ENCODE measurements at regions not wholly inside any gene's neighbourhood (a gene's known extent, or its start where the extent isn't known, plus 50 kb on each side); places are given as distances from the start of the nearest gene placed in this dataset.

- intact Hi-C loops (cut with micrococcal nuclease), result no loop called here
These were observed 201.4 kb downstream of the ZNF462 start for GRCh38 chr9:107064378-107064777.

- intact Hi-C loops (cut with micrococcal nuclease), result no loop called here
These were observed 202.6 kb downstream of the ZNF462 start for GRCh38 chr9:107065549-107065948.

DNA sequence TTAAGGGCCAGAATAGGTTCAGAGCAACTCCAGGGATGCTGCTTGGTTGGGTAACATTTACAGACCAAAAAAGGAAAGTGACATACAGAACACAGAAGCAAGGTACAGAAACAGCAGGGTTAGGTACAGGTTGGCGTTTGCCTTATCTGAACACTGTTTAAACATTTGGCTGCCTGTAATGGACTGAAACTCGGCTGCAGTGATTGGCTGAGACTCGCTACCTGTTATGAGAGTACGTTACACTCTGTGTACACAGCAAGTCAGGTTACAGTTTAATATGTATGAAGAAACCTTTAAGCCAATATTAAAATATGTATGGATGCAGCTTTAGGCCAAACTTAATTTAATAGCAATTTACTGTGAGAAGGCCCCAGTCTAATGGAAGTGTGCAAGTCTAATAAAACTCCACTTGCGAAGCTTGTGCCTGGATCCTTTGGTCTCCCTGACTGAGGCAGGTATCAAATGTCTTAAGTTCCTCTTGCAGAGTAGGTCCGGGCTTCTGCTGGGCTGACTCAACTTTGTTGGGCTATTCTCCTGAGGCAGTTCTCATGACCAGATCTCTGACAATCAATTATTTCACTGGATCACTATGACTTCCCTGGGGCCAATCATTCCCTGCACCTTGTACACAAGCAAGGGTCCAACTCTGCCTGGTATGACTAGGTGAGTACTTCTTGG, 204.9 kb downstream of the ZNF462 start:
- intact Hi-C loops (cut with micrococcal nuclease), result no loop called here

DNA sequence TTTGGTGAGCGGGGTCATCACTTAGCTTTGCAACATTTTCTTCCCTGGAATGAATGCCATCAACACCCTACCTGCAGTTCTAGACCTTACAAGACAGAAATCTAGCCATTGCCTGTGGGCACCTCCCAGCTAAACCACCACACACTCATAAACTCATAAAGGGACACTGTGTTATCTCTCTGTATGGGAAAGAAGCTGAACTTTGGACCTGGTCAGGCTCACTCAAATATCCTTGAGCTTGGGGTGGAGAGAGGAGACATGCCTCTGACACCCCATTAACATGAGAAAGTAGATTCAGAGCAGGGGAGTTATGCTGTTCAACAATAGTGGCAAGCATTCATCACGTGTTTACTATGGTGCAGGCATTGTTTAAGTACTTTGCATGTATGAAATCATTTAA, 205.6 kb downstream of the ZNF462 start:
- intact Hi-C loops (cut with micrococcal nuclease), result no loop called here

DNA sequence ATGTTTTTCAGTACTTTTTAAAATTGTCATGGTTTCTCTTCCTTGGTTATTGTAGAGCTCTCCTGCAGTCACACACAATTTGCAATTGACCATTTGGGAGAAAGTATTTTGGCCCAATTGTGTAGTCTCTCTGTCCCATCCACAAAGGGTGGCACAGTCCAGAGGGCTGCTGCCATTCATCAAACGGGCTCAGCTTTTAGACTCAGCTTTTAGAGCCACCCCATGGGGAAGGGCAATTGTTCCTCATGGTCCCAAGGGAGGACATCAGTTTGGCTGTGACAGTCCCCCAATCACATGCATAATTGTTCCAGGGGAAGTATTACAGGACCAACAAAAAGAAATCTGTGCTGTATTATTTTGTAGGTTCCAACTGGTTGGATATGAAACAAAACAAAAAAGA, 207.6 kb downstream of the ZNF462 start:
- intact Hi-C loops (cut with micrococcal nuclease), result no loop called here

DNA sequence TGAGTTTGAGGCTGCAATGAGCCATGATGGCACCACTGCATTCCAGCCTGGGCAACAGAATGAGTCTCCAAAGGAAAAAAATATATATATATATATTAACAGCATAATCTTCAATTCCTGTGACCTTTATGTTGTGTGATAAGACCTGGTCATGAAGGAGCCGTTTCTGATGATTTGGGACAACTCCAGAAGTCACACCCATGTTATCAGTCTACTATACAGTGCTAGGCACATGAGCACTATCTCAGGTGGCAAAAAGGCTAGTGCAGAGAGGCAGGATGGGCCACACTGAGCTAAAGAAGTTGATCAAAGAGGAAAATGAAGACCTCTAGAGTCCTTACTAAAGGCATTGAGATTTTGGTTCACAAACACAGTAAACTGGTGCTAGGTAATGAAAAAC, 205.0 kb upstream of the RAD23B start:
- intact Hi-C loops (cut with micrococcal nuclease), result no loop called here

GRCh38 chr9:107079589-107079988, 203.5 kb upstream of the RAD23B start:
- intact Hi-C loops (cut with micrococcal nuclease), result no loop called here

GRCh38 chr9:107080130-107080529, 202.9 kb upstream of the RAD23B start:
- intact Hi-C loops (cut with micrococcal nuclease), result no loop called here

- intact Hi-C loops (cut with micrococcal nuclease), result no loop called here
These were observed 196.6 kb upstream of the RAD23B start for GRCh38 chr9:107086460-107086859.

- intact Hi-C loops (cut with micrococcal nuclease), result no loop called here
These were observed 195.9 kb upstream of the RAD23B start for GRCh38 chr9:107087222-107087621.

DNA sequence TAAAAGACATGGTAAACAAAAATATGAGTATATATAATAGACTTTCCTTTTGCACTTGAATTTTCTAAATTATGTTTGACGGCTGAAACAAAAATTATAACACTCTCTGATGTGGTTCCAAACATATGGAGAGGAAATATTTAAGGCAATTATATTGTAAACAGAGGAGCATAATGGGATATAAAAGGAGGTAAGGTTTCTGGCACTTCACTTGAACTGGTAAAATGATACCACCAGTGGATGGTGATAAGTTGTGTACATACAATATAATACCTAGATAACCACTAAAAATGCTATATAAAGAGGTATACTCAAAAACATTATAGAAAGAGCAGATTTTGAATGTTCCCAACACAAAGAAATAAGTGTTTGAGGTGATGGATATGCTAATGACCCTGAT, 192.9 kb upstream of the RAD23B start:
- intact Hi-C loops (cut with micrococcal nuclease), result loop anchor here (10.0 kb wide), 1 partner anchor 205 kb away; no protein-coding TSS in a partner anchor

DNA sequence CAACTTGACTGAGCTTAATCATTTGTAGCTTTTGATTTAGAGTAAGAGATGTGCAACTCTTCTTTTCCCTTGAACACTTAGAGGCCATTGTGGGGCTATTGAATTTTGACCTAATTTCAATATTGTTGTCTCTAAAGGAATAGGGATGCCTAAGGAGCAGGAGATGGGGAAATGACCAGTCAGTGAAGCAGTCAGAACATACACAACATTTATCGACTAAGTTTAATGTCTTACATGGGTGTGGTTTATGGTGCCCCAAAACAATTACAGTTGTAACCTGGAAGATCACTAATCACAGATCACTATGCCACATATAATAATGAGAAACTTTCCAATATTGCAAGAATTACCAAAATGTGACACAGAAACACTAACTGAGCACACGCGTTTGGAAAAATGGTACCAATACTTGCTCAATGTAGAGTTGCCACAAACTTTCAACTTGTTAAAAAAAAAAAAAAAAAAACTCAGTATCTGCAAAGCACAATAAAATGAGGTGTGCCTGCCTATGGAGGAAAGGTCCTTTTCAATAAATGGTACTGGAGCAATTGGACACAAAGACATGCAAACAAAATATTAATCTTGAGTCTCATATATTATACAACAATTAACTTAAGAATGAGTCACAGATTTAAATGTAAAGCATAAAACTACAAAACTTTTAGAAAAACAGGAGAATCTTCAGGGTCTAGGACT, 189.6 kb upstream of the RAD23B start:
- intact Hi-C loops (cut with micrococcal nuclease), result loop anchor here (10.0 kb wide), 1 partner anchor 209 kb away; no protein-coding TSS in a partner anchor

DNA sequence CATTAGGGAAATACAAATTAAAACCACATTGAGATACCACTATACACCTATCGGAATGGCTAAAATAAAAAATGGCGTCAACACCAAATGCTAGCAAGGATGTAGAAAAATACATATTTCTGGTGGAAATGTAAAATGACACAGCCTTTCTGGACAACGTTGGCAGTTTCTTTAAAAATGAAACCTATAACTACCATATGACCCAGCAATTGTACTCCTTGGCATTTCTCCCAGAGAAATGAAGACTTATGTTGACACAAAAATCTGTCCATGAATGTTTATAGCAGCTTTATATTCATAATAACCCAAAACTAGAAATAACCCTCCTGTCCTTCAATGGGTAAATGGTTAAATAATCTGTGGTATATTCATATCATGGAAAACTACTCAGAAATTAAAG, 188.7 kb upstream of the RAD23B start:
- intact Hi-C loops (cut with micrococcal nuclease), result loop anchor here (10.0 kb wide), 1 partner anchor 210 kb away; no protein-coding TSS in a partner anchor

- intact Hi-C loops (cut with micrococcal nuclease), result no loop called here
These were observed 182.5 kb upstream of the RAD23B start for GRCh38 chr9:107100591-107100990.

DNA sequence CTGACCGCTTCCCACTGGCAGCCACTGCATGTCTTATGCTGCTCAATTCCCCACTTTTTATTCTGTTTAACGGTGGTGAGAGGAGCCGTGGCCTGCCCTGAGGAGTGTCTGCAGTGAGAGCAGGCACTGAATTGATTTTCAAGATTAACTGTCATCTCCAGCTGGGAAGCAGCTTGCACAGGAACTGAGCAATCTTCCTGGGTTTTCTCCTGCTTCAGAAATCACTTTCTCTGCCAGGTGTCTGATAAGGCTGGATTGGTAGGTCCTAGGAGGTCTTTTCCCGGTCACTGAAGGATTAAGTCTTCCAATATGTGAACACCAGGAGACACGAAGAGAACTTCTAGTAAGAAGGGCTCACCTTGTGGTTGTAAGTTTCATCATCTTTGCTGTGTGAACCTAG, 181.1 kb upstream of the RAD23B start:
- intact Hi-C loops (cut with micrococcal nuclease), result no loop called here

DNA sequence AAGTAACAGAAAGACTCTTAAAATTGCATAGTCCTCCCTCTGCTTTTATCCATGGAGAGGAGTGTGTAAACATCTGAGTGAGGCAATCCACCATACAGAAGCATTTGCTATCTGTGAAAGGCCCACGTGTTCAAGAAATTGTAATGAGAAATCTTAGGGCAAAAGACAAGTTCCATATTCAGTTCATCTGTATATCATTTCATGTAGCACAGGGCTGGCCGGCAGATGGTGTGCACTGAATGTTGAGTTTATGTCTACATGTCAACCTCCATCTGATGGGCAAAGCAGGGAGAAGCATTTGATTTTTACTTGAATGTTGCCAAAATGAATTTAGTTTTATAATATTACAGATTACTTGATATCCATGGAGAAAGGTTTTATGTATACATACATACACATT, 179.5 kb upstream of the RAD23B start:
- intact Hi-C loops (cut with micrococcal nuclease), result no loop called here

- intact Hi-C loops (cut with micrococcal nuclease), result no loop called here
These were observed 177.3 kb upstream of the RAD23B start for GRCh38 chr9:107105784-107106183.

- intact Hi-C loops (cut with micrococcal nuclease), result no loop called here
These were observed 176.7 kb upstream of the RAD23B start for GRCh38 chr9:107106416-107106815.

- intact Hi-C loops (cut with micrococcal nuclease), result no loop called here
These were observed 174.5 kb upstream of the RAD23B start for GRCh38 chr9:107108342-107109130.

DNA sequence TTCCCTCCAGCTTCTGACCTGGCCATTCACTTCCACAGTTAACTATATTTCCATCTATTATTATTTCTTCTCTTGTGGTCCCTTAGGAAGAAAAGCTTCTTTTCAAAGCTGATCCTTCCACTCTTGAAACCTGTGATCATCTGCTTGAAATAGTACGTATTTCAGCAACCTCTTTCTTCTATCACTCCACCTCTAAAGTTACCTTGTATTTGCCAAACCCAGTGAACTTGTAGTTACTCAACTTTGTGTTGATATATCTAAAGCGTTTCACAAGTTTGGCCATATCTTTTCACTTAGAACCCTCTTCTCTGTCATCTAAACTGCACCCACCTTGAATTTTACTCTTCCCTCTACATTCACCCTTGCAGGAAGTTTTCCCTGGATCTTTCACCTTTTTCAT, 173.8 kb upstream of the RAD23B start:
- intact Hi-C loops (cut with micrococcal nuclease), result no loop called here

- intact Hi-C loops (cut with micrococcal nuclease), result no loop called here
These were observed 172.9 kb upstream of the RAD23B start for GRCh38 chr9:107110153-107110552.

- intact Hi-C loops (cut with micrococcal nuclease), result no loop called here
These were observed 170.3 kb upstream of the RAD23B start for GRCh38 chr9:107112707-107113243.
